ENCODE measurements at regions not wholly inside any gene's neighbourhood (a gene's known extent, or its start where the extent isn't known, plus 50 kb on each side); places are given as distances from the start of the nearest gene placed in this dataset.
"Not testable (repeated sequence)": the region's sequence is repeated elsewhere in the genome, so short reads cannot be mapped to it uniquely, and the experiment has no call there.

DNA sequence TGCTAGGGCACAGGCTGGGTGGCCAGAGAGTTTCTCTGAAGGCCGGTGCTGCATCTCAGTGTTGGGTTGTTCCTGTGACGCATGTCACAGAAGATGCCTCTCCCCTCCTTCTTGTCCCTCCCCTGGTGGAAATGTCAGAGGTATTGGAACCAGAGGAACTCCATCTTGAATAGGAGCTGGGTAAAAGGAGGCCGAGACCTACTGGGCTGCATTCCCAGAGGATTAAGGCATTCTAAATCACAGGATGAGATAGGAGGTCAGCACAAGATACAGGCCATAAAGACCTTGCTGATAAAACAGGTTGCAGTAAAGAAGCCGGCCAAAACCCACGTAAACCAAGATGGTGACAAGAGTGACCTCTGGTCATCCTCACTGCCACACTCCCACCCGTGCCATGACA is 50.3 kb upstream of the AGAP1 start:
- TF ChIP-seq, protein P1, sequence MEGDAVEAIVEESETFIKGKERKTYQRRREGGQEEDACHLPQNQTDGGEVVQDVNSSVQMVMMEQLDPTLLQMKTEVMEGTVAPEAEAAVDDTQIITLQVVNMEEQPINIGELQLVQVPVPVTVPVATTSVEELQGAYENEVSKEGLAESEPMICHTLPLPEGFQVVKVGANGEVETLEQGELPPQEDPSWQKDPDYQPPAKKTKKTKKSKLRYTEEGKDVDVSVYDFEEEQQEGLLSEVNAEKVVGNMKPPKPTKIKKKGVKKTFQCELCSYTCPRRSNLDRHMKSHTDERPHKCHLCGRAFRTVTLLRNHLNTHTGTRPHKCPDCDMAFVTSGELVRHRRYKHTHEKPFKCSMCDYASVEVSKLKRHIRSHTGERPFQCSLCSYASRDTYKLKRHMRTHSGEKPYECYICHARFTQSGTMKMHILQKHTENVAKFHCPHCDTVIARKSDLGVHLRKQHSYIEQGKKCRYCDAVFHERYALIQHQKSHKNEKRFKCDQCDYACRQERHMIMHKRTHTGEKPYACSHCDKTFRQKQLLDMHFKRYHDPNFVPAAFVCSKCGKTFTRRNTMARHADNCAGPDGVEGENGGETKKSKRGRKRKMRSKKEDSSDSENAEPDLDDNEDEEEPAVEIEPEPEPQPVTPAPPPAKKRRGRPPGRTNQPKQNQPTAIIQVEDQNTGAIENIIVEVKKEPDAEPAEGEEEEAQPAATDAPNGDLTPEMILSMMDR (IDR thresholded peaks at IDR 0.05): not testable (repeated sequence)
- TF ChIP-seq POLR2A (IDR thresholded peaks at IDR 0.05): not testable (repeated sequence)
